ENCODE measurements at regions not wholly inside any gene's neighbourhood (a gene's known extent, or its start where the extent isn't known, plus 50 kb on each side); places are given as distances from the start of the nearest gene placed in this dataset.

DNA sequence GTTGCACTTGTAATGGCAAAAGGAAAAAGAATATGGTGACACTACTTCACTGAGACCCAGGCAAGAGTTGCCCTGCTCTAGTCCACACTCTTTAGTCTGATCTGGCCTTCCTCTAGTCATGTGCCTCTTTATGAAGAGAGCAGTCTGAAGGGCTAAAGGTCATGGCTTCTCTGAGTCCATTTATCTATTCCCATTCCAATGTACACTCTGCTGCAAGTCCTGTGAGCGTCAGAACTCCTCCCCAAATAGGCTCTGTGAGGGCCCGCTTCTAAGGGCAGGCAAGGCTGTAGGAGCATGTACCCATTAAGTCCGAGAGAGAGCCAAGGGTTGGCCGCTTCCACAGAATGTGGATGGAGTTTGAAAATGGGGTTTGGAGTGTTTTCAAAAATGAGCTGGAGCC is 209.3 kb downstream of the AHR start:
- no peaks in the 10 kb centered on the region for H3K9me3 ChIP-seq
- intact Hi-C loops (cut with DNase I; ENCODE audit: low total_unique reads) = no loop called here
- TF ChIP-seq POLR2A (IDR thresholded peaks at IDR 0.05) (no peak), CTCF (IDR thresholded peaks at IDR 0.05) (no peak), POLR2AphosphoS5 (IDR thresholded peaks at IDR 0.05) (no peak)

GRCh38 chr7:17512181-17512675 is 213.8 kb downstream of the AHR start:
- Histone ChIP-seq H3K27ac (no peak overlapping the region), H3K4me3 (no peak overlapping the region), H3K36me3 (no peaks in the 10 kb centered on the region), H3K9me3 (no peaks in the 10 kb centered on the region), H3K4me1 (no peaks in the 10 kb centered on the region), H3K27me3 (no peaks in the 10 kb centered on the region)
- TF ChIP-seq POLR2AphosphoS5 (IDR thresholded peaks at IDR 0.05) (no peak), CTCF (IDR thresholded peaks at IDR 0.05) (no peak), POLR2A (IDR thresholded peaks at IDR 0.05) (no peak)
- intact Hi-C loops (cut with DNase I; ENCODE audit: low total_unique reads) = no loop called here
- no peak for DNase-seq (ENCODE audit: low spot score in 2 of 2)

More for the DNA sequence above, 209.3 kb downstream of the AHR start:
- H3K27ac ChIP-seq = no peak overlapping the region
- DNase-seq (ENCODE audit: low spot score in 2 of 2) = no peak
- no peaks in the 10 kb centered on the region for H3K27me3 ChIP-seq
- no peaks in the 10 kb centered on the region for H3K36me3 ChIP-seq
- H3K4me1 ChIP-seq = no peaks in the 10 kb centered on the region
- no peak overlapping the region for H3K4me3 ChIP-seq

DNA sequence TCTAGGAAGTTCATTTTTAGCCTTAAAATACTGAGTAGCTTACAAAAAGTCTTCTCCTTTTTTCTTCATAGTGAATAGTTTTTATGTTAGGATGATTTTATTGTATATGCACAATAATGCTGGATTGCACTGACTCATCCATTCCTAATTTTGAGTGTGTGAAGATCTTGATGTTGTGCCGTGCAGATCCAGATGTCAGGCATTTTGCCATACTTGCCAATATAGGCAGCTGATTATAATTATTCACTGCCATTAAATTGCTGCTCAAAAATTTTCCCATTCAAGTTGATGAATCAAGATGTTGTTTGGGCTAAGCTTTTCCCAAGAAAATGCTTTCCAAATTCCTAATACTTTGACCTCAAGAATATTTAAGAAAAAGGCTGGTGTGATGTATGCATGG is 218.3 kb downstream of the AHR start:
- no peak for TF ChIP-seq POLR2A (IDR thresholded peaks at IDR 0.05)
- no peak for TF ChIP-seq POLR2AphosphoS5 (IDR thresholded peaks at IDR 0.05)
- no peak for TF ChIP-seq CTCF (IDR thresholded peaks at IDR 0.05)
- Histone ChIP-seq H3K9me3 (no peaks in the 10 kb centered on the region), H3K27ac (no peak overlapping the region), H3K27me3 (no peaks in the 10 kb centered on the region), H3K36me3 (no peaks in the 10 kb centered on the region), H3K4me1 (no peaks in the 10 kb centered on the region), H3K4me3 (no peak overlapping the region)
- intact Hi-C loops (cut with DNase I; ENCODE audit: low total_unique reads) = no loop called here
- DNase-seq (ENCODE audit: low spot score in 2 of 2) = no peak

DNA sequence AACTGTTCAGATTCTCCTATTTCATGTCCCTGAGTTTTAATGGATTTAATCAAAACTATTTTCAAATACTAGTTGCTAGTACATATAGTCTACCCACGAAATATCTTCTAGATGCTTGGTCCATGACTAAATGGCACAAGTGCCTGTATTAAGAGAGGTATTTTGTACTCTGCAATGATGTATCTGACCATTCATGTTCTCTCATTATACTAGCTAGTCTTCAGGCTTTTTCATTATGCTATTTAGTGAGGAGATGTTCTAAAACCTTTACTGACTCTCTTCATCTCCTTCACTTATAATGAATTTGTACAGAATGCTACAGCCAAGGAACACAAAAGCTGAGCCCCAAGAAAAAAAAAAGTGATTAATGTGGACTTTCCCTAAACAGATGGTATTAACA is 222.5 kb downstream of the AHR start:
- Histone ChIP-seq H3K9me3 (no peaks in the 10 kb centered on the region), H3K4me1 (no peaks in the 10 kb centered on the region), H3K4me3 (no peak overlapping the region), H3K36me3 (no peaks in the 10 kb centered on the region), H3K27me3 (no peaks in the 10 kb centered on the region), H3K27ac (peak overlapping the region in 1 of 2 donors; percentile 34)
- TF ChIP-seq POLR2AphosphoS5 (IDR thresholded peaks at IDR 0.05) = no peak
- TF ChIP-seq POLR2A (IDR thresholded peaks at IDR 0.05) = no peak
- TF ChIP-seq CTCF (IDR thresholded peaks at IDR 0.05) = no peak
- intact Hi-C loops (cut with DNase I; ENCODE audit: low total_unique reads) = no loop called here
- no peak for DNase-seq (ENCODE audit: low spot score in 2 of 2)

GRCh38 chr7:17521437-17521836 is 223.0 kb downstream of the AHR start:
- H3K27ac ChIP-seq = peak overlapping the region in 1 of 2 donors; percentile 34
- H3K4me3 ChIP-seq = no peak overlapping the region
- no peaks in the 10 kb centered on the region for H3K4me1 ChIP-seq
- H3K9me3 ChIP-seq = no peaks in the 10 kb centered on the region
- H3K27me3 ChIP-seq = no peaks in the 10 kb centered on the region
- DNase-seq (ENCODE audit: low spot score in 2 of 2) = no peak
- no peaks in the 10 kb centered on the region for H3K36me3 ChIP-seq
- TF ChIP-seq POLR2AphosphoS5 (IDR thresholded peaks at IDR 0.05) (no peak), POLR2A (IDR thresholded peaks at IDR 0.05) (no peak), CTCF (IDR thresholded peaks at IDR 0.05) (no peak)
- intact Hi-C loops (cut with DNase I; ENCODE audit: low total_unique reads) = no loop called here

Data from breast epithelium (tissue), 4 donors.